ENCODE measurements at regions not wholly inside any gene's neighbourhood (a gene's known extent, or its start where the extent isn't known, plus 50 kb on each side); places are given as distances from the start of the nearest gene placed in this dataset.

GRCh38 chr3:110227991-110228390 lies 843.6 kb upstream of the NECTIN3 start:
- no peak overlapping the region for H3K4me3 Mint-ChIP-seq
- H3K27me3 ChIP-seq (replicated peaks in 1 of 2; ENCODE audit: control insufficient read depth in 2 of 2, extremely low read depth in 1 of 2, insufficient read depth in 2 of 2, low read length in 1 of 2), result no peaks in the 10 kb centered on the region
- H3K4me1 Mint-ChIP-seq, result no peaks in the 10 kb centered on the region
- no peaks in the 10 kb centered on the region for H3K36me3 Mint-ChIP-seq
- no peaks in the 10 kb centered on the region for H3K4me1 ChIP-seq (ENCODE audit: control insufficient read depth in 1 of 2, extremely low read depth in 1 of 2, insufficient read depth in 2 of 2, low read length in 2 of 2)
- ChIA-PET POLR2A (no interaction called here), CTCF (no interaction called here)
- ATAC-seq (replicated peaks in 1 of 4), result no peak
- no peak overlapping the region for H3K27ac Mint-ChIP-seq
- no peak for DNase-seq
- WGBS (ENCODE audit: insufficient coverage), result 73% methylated on average over 3 of the region's 4 CpGs
- H3K27ac ChIP-seq (ENCODE audit: low read length), result no peak overlapping the region
- H3K27me3 Mint-ChIP-seq, result no peaks in the 10 kb centered on the region
- no peak overlapping the region for H3K4me3 ChIP-seq (ENCODE audit: control insufficient read depth in 1 of 2, extremely low read depth in 1 of 2, low read length in 1 of 2)
- no peaks in the 10 kb centered on the region for H3K36me3 ChIP-seq (ENCODE audit: control insufficient read depth in 2 of 2, extremely low read depth in 1 of 2, insufficient read depth in 1 of 2, low read length in 1 of 2)
- H3K9me3 Mint-ChIP-seq, result no peaks in the 10 kb centered on the region
- no peaks in the 10 kb centered on the region for H3K9me3 ChIP-seq

GRCh38 chr3:110234831-110235230 lies 836.8 kb upstream of the NECTIN3 start:
- no peak overlapping the region for H3K4me3 Mint-ChIP-seq
- H3K4me1 ChIP-seq (ENCODE audit: control insufficient read depth in 1 of 2, extremely low read depth in 1 of 2, insufficient read depth in 2 of 2, low read length in 2 of 2), result no peaks in the 10 kb centered on the region
- ATAC-seq (replicated peaks in 1 of 4) (no peak), DNase-seq (no peak)
- H3K36me3 Mint-ChIP-seq, result no peaks in the 10 kb centered on the region
- H3K9me3 ChIP-seq, result no peaks in the 10 kb centered on the region
- no CpG with 5 or more reads among the region's 4 CpGs for WGBS (ENCODE audit: insufficient coverage)
- ChIA-PET CTCF (no interaction called here), POLR2A (no interaction called here)
- no peaks in the 10 kb centered on the region for H3K9me3 Mint-ChIP-seq
- H3K4me1 Mint-ChIP-seq, result no peaks in the 10 kb centered on the region
- no peaks in the 10 kb centered on the region for H3K27me3 ChIP-seq (replicated peaks in 1 of 2; ENCODE audit: control insufficient read depth in 2 of 2, extremely low read depth in 1 of 2, insufficient read depth in 2 of 2, low read length in 1 of 2)
- no peak overlapping the region for H3K4me3 ChIP-seq (ENCODE audit: control insufficient read depth in 1 of 2, extremely low read depth in 1 of 2, low read length in 1 of 2)
- no peak overlapping the region for H3K27ac ChIP-seq (ENCODE audit: low read length)
- H3K27ac Mint-ChIP-seq, result no peak overlapping the region
- no peaks in the 10 kb centered on the region for H3K36me3 ChIP-seq (ENCODE audit: control insufficient read depth in 2 of 2, extremely low read depth in 1 of 2, insufficient read depth in 1 of 2, low read length in 1 of 2)
- peaks cover 0 to 8% of the 10 kb centered on the region in 2 donors for H3K27me3 Mint-ChIP-seq

- no peaks in the 10 kb centered on the region for H3K36me3 Mint-ChIP-seq
- no peaks in the 10 kb centered on the region for H3K4me1 Mint-ChIP-seq
- ChIA-PET CTCF (no interaction called here), POLR2A (no interaction called here)
- Histone ChIP-seq H3K4me3 (ENCODE audit: control insufficient read depth in 1 of 2, extremely low read depth in 1 of 2, low read length in 1 of 2) (no peak overlapping the region), H3K36me3 (ENCODE audit: control insufficient read depth in 2 of 2, extremely low read depth in 1 of 2, insufficient read depth in 1 of 2, low read length in 1 of 2) (no peaks in the 10 kb centered on the region), H3K27me3 (replicated peaks in 1 of 2; ENCODE audit: control insufficient read depth in 2 of 2, extremely low read depth in 1 of 2, insufficient read depth in 2 of 2, low read length in 1 of 2) (no peaks in the 10 kb centered on the region), H3K9me3 (no peaks in the 10 kb centered on the region), H3K4me1 (ENCODE audit: control insufficient read depth in 1 of 2, extremely low read depth in 1 of 2, insufficient read depth in 2 of 2, low read length in 2 of 2) (no peaks in the 10 kb centered on the region), H3K27ac (ENCODE audit: low read length) (no peak overlapping the region)
- no CpG with 5 or more reads among the region's 3 CpGs for WGBS (ENCODE audit: insufficient coverage)
- no peak overlapping the region for H3K27ac Mint-ChIP-seq
- no peak overlapping the region for H3K4me3 Mint-ChIP-seq
- DNase-seq (no peak), ATAC-seq (replicated peaks in 1 of 4) (no peak)
- H3K27me3 Mint-ChIP-seq, result peaks cover 0 to 11% of the 10 kb centered on the region in 2 donors
- no peaks in the 10 kb centered on the region for H3K9me3 Mint-ChIP-seq
These were observed 834.5 kb upstream of the NECTIN3 start for GRCh38 chr3:110236976-110237610.

GRCh38 chr3:110243081-110243480 lies 828.5 kb upstream of the NECTIN3 start:
- H3K4me3 Mint-ChIP-seq, result no peak overlapping the region
- CTCF ChIA-PET, result no interaction called here
- WGBS (ENCODE audit: insufficient coverage), result no CpG with 5 or more reads among the region's 4 CpGs
- no peak overlapping the region for H3K27ac Mint-ChIP-seq
- ATAC-seq (replicated peaks in 1 of 4) (no peak), DNase-seq (no peak)
- Histone ChIP-seq H3K27me3 (replicated peaks in 1 of 2; ENCODE audit: control insufficient read depth in 2 of 2, extremely low read depth in 1 of 2, insufficient read depth in 2 of 2, low read length in 1 of 2) (no peaks in the 10 kb centered on the region), H3K36me3 (ENCODE audit: control insufficient read depth in 2 of 2, extremely low read depth in 1 of 2, insufficient read depth in 1 of 2, low read length in 1 of 2) (no peaks in the 10 kb centered on the region), H3K9me3 (no peaks in the 10 kb centered on the region), H3K4me1 (ENCODE audit: control insufficient read depth in 1 of 2, extremely low read depth in 1 of 2, insufficient read depth in 2 of 2, low read length in 2 of 2) (no peaks in the 10 kb centered on the region), H3K4me3 (ENCODE audit: control insufficient read depth in 1 of 2, extremely low read depth in 1 of 2, low read length in 1 of 2) (no peak overlapping the region), H3K27ac (ENCODE audit: low read length) (no peak overlapping the region)
- H3K4me1 Mint-ChIP-seq, result no peaks in the 10 kb centered on the region
- no peaks in the 10 kb centered on the region for H3K36me3 Mint-ChIP-seq
- POLR2A ChIA-PET, result no interaction called here
- H3K27me3 Mint-ChIP-seq, result peaks cover 0 to 5% of the 10 kb centered on the region in 2 donors
- no peaks in the 10 kb centered on the region for H3K9me3 Mint-ChIP-seq

GRCh38 chr3:110246796-110247376 lies 824.7 kb upstream of the NECTIN3 start:
- no peaks in the 10 kb centered on the region for H3K4me1 ChIP-seq (ENCODE audit: control insufficient read depth in 1 of 2, extremely low read depth in 1 of 2, insufficient read depth in 2 of 2, low read length in 2 of 2)
- no peak overlapping the region for H3K27ac ChIP-seq (ENCODE audit: low read length)
- no peaks in the 10 kb centered on the region for H3K27me3 ChIP-seq (replicated peaks in 1 of 2; ENCODE audit: control insufficient read depth in 2 of 2, extremely low read depth in 1 of 2, insufficient read depth in 2 of 2, low read length in 1 of 2)
- ATAC-seq (replicated peaks in 1 of 4) (no peak), DNase-seq (no peak)
- H3K4me3 ChIP-seq (ENCODE audit: control insufficient read depth in 1 of 2, extremely low read depth in 1 of 2, low read length in 1 of 2), result no peak overlapping the region
- H3K9me3 ChIP-seq, result no peaks in the 10 kb centered on the region
- no peaks in the 10 kb centered on the region for H3K4me1 Mint-ChIP-seq
- H3K27me3 Mint-ChIP-seq, result peaks cover 0 to 3% of the 10 kb centered on the region in 2 donors
- POLR2A ChIA-PET, result no interaction called here
- no peaks in the 10 kb centered on the region for H3K36me3 ChIP-seq (ENCODE audit: control insufficient read depth in 2 of 2, extremely low read depth in 1 of 2, insufficient read depth in 1 of 2, low read length in 1 of 2)
- CTCF ChIA-PET, result no interaction called here
- H3K9me3 Mint-ChIP-seq, result no peaks in the 10 kb centered on the region
- no CpG with 5 or more reads among the region's 2 CpGs for WGBS (ENCODE audit: insufficient coverage)
- no peak overlapping the region for H3K4me3 Mint-ChIP-seq
- H3K36me3 Mint-ChIP-seq, result no peaks in the 10 kb centered on the region
- H3K27ac Mint-ChIP-seq, result no peak overlapping the region

- Histone ChIP-seq H3K27ac (ENCODE audit: low read length) (no peak overlapping the region), H3K36me3 (ENCODE audit: control insufficient read depth in 2 of 2, extremely low read depth in 1 of 2, insufficient read depth in 1 of 2, low read length in 1 of 2) (no peaks in the 10 kb centered on the region), H3K4me3 (ENCODE audit: control insufficient read depth in 1 of 2, extremely low read depth in 1 of 2, low read length in 1 of 2) (no peak overlapping the region), H3K4me1 (ENCODE audit: control insufficient read depth in 1 of 2, extremely low read depth in 1 of 2, insufficient read depth in 2 of 2, low read length in 2 of 2) (no peaks in the 10 kb centered on the region), H3K9me3 (no peaks in the 10 kb centered on the region), H3K27me3 (replicated peaks in 1 of 2; ENCODE audit: control insufficient read depth in 2 of 2, extremely low read depth in 1 of 2, insufficient read depth in 2 of 2, low read length in 1 of 2) (no peaks in the 10 kb centered on the region)
- no peaks in the 10 kb centered on the region for H3K9me3 Mint-ChIP-seq
- ChIA-PET POLR2A (interaction anchor here in 1 of 2 donors (0.6 kb wide), 1 partner anchor 1492 kb away, joined by 3 read pairs; no protein-coding TSS in a partner anchor), CTCF (interaction anchor here in 1 of 2 donors (1.0 kb wide), 1 partner anchor 66 kb away, joined by 3 read pairs; no protein-coding TSS in a partner anchor)
- peaks cover 0 to 3% of the 10 kb centered on the region in 2 donors for H3K27me3 Mint-ChIP-seq
- no peak overlapping the region for H3K4me3 Mint-ChIP-seq
- no CpG with 5 or more reads among the region's 1 CpG for WGBS (ENCODE audit: insufficient coverage)
- ATAC-seq (replicated peaks in 1 of 4), result no peak
- DNase-seq, result no peak
- H3K4me1 Mint-ChIP-seq, result no peaks in the 10 kb centered on the region
- H3K36me3 Mint-ChIP-seq, result no peaks in the 10 kb centered on the region
- H3K27ac Mint-ChIP-seq, result no peak overlapping the region
These were observed 823.0 kb upstream of the NECTIN3 start for GRCh38 chr3:110248666-110249065.
